K562 (cell line): ENCODE measurements at regions not wholly inside any gene's neighbourhood (a gene's known extent, or its start where the extent isn't known, plus 50 kb on each side); places are given as distances from the start of the nearest gene placed in this dataset.

Experiments used
- ATF7 ChIP-seq: fragments of 450-650 bp; IDR thresholded peaks from 2 replicates; pipeline ENCODE4 v1.7.1; 2014; ENCODE audit warnings: mild to moderate bottlenecking, moderate library complexity
- CAMTA2 ChIP-seq: fragments of 250-450 bp; sonication (Bioruptor Pico); conservative IDR thresholded peaks from 2 replicates; pipeline ENCODE4 v1.5.1; 2022
- COPS2 ChIP-seq: fragments of 450-650 bp; conservative IDR thresholded peaks from 2 replicates; pipeline ENCODE4 v1.6.1; 2016; ENCODE audit warnings: mild to moderate bottlenecking, moderate library complexity
- MTA2 ChIP-seq: fragments of 450-650 bp; IDR thresholded peaks from 2 replicates; pipeline ENCODE4 v1.6.1; 2016; ENCODE audit warnings: low read depth
- RB1 ChIP-seq: fragments of 450-650 bp; IDR thresholded peaks from 2 replicates; pipeline ENCODE4 v1.6.1; 2017; ENCODE audit warnings: low read depth, mild to moderate bottlenecking
- RBBP5 ChIP-seq: fragments of 200-600 bp; sonication (generic); IDR thresholded peaks from 2 replicates; pipeline ENCODE4 v1.6.1; 2012; ENCODE audit warnings: borderline replicate concordance, mild to moderate bottlenecking, low read length, control low read depth, inconsistent platforms; ENCODE audit not compliant: insufficient read depth, poor library complexity, severe bottlenecking
- RREB1 ChIP-seq: fragments of 250-450 bp; sonication (Bioruptor Pico); IDR thresholded peaks from 2 replicates; pipeline ENCODE4 v1.4.0; 2020
- ZNF224 ChIP-seq: sonication (generic); formaldehyde crosslinking; IDR thresholded peaks from 2 replicates; pipeline ENCODE4 v1.8.0; 2022; ENCODE audit warnings: mild to moderate bottlenecking, missing genetic modification reagents

GRCh38 chr4:18536428-18536827 is 514.9 kb upstream of the LCORL start (continued):
- TF ChIP-seq RREB1 (CRISPR knock-in tag) (no peak), MTA2 (no peak), ATF7 (no peak), ZNF224 (CRISPR knock-in tag) (no peak), CAMTA2 (no peak), RBBP5 (no peak), COPS2 (no peak), RB1 (no peak)
